ENCODE measurements at regions not wholly inside any gene's neighbourhood (a gene's known extent, or its start where the extent isn't known, plus 50 kb on each side); places are given as distances from the start of the nearest gene placed in this dataset.
A peak's percentile ranks its signal among the peaks of the same experiment; 100 is the strongest.
"Not testable (repeated sequence)": the region's sequence is repeated elsewhere in the genome, so short reads cannot be mapped to it uniquely, and the experiment has no call there.

- H3K4me3 ChIP-seq (ENCODE audit: low read length) = no peak overlapping the region
- DNase-seq (ENCODE audit: low read depth) = no peak
- TF ChIP-seq, protein P1, sequence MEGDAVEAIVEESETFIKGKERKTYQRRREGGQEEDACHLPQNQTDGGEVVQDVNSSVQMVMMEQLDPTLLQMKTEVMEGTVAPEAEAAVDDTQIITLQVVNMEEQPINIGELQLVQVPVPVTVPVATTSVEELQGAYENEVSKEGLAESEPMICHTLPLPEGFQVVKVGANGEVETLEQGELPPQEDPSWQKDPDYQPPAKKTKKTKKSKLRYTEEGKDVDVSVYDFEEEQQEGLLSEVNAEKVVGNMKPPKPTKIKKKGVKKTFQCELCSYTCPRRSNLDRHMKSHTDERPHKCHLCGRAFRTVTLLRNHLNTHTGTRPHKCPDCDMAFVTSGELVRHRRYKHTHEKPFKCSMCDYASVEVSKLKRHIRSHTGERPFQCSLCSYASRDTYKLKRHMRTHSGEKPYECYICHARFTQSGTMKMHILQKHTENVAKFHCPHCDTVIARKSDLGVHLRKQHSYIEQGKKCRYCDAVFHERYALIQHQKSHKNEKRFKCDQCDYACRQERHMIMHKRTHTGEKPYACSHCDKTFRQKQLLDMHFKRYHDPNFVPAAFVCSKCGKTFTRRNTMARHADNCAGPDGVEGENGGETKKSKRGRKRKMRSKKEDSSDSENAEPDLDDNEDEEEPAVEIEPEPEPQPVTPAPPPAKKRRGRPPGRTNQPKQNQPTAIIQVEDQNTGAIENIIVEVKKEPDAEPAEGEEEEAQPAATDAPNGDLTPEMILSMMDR (conservative IDR thresholded peaks at IDR 0.05; ENCODE audit: low read depth, low read length) = no peak
Observed at GRCh38 chr14:87260460-87260859, 732.5 kb downstream of the GALC start.

- no peak overlapping the region for H3K4me3 ChIP-seq (ENCODE audit: low read length)
- TF ChIP-seq, protein P1 (conservative IDR thresholded peaks at IDR 0.05; ENCODE audit: low read depth, low read length) = no peak
- DNase-seq (ENCODE audit: low read depth) = no peak
Observed at GRCh38 chr14:87257421-87257820, 735.6 kb downstream of the GALC start.

DNA sequence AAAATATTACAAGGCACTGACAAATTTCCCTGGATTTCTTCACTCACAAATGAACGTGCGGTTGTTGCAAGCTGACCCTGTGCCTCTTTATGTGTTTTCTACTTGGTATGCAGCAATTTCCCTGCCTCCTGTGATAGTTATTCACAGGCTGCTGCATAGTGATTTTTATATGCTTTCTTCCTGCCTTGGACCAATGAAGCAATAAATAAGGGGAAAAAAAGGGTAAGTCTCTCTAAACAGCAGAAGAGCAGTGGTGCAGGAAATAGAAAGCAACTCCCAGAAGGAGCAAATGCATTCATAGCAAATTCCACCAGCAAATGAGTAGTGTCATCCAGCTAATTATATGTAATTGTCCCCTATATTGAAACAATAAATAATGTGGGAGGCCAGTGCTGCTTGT lies 737.9 kb downstream of the GALC start:
- TF ChIP-seq, protein P1 (conservative IDR thresholded peaks at IDR 0.05; ENCODE audit: low read depth, low read length) = no peak

GRCh38 chr14:87254331-87254874 lies 738.6 kb downstream of the GALC start:
- TF ChIP-seq, protein P1 (conservative IDR thresholded peaks at IDR 0.05; ENCODE audit: low read depth, low read length) = no peak
- no peak overlapping the region for H3K4me3 ChIP-seq (ENCODE audit: low read length)
- peak; percentile 60 for DNase-seq (ENCODE audit: low read depth)

More for the DNA sequence above, 737.9 kb downstream of the GALC start:
- no peak for DNase-seq (ENCODE audit: low read depth)
- H3K4me3 ChIP-seq (ENCODE audit: low read length) = no peak overlapping the region

GRCh38 chr14:87253791-87254190 lies 739.2 kb downstream of the GALC start:
- H3K4me3 ChIP-seq (ENCODE audit: low read length); DNase-seq (ENCODE audit: low read depth): not testable (repeated sequence)

DNA sequence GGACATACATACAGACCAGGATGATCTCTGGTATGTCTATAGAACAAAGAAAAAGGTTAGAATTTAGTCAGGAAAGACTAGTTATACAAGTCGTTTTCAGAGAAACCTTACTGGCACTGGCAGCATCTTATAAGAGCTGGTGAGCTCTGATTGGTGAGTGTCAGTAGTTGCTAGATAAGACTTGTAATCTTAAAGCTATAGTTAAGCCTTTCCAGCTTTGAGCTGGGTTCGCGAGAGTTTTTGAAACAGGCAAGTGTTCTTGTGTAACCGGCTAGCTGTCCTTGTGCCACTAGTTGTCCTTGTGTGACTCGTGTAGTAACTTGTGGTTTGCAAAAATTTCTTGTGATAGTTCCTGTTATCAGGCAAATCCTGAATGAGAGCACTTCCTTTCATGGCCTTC lies 740.9 kb downstream of the GALC start:
- no peak for DNase-seq (ENCODE audit: low read depth)
- no peak overlapping the region for H3K4me3 ChIP-seq (ENCODE audit: low read length)
- TF ChIP-seq, protein P1 (conservative IDR thresholded peaks at IDR 0.05; ENCODE audit: low read depth, low read length) = no peak

DNA sequence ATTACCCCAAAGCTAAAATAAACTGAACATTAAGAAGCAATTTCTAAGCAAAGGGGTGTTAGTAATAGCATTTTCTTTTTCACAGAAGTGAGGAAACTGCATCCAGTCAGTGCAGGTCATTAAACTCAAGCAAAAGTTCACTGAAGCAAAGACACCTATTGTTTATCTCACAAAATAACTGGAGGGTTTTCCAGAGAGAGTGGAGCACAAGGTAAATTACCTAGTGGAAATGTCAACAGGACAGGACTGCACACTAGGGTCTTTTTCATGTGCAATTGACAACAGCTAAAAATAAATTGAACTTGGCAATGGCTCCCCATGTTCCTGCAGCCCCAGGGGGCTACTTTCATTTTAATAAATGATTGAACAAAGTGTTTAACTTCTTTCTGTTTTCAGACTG lies 742.0 kb downstream of the GALC start:
- TF ChIP-seq, protein P1 (conservative IDR thresholded peaks at IDR 0.05; ENCODE audit: low read depth, low read length) = no peak
- no peak for DNase-seq (ENCODE audit: low read depth)
- H3K4me3 ChIP-seq (ENCODE audit: low read length) = no peak overlapping the region
